ENCODE measurements at regions not wholly inside any gene's neighbourhood (a gene's known extent, or its start where the extent isn't known, plus 50 kb on each side); places are given as distances from the start of the nearest gene placed in this dataset.

DNA sequence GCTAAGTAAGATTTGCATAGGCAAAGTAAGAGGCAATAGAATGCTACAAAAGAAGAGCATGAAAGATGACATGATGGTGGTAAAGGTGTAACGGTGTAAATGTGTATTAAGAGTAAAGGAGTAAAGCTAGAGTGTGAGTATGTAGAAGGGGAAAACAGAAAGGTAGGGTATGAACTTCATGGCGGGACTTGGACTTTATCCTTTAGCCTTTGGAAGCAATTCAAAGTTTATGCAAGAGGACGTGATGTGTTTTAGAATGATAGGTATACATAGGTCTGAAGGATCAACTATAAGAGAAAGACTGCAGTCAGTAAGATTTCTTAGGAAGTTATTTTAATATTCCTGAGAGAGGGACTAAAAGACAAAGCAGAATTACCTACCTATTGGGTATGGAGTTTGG is 358.0 kb upstream of the FAT3 start:
- no peak for DNase-seq (ENCODE audit: low read depth in 2 of 2)

DNA sequence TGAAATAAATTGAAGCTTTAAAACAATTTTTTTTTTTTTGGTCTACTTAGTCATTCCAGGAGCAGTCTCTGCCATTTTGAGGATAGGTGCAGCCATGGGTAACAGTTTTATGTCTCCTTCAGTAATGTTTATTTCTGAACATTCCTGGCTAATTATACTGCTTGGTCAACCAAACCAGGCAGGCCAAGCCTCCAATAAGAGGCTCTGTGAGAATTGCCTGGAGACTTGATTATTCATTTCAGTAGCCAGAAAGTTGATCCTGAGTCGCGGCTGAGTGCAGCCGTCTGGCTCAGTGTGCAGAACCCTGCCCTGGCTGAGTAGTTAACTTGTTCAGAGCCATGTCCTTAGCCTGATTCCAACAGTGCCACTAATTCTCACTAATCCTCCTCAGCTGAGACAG is 364.0 kb upstream of the FAT3 start:
- DNase-seq (ENCODE audit: low read depth in 2 of 2), result no peak

DNA sequence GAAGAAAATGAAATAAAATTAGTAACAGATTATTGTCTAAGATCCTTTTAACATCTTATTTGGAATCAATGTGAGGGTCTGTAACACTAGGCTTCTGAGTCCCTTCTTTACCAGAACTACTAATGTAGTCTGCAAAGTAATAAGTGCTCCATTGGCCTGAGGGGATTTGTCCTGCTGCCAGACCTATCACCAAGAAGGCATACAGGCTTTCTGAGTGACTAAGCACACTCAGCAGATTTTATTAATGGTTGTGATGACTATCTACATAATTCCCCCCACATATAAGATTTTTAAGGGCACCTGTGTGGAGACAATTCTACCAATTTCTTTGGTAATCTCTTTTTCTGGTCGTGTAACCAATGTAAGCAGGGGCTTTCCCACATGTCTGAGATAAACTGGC is 365.0 kb upstream of the FAT3 start:
- no peak for DNase-seq (ENCODE audit: low read depth in 2 of 2)

GRCh38 chr11:91857179-91857578 is 367.4 kb upstream of the FAT3 start:
- no peak for DNase-seq (ENCODE audit: low read depth in 2 of 2)

DNA sequence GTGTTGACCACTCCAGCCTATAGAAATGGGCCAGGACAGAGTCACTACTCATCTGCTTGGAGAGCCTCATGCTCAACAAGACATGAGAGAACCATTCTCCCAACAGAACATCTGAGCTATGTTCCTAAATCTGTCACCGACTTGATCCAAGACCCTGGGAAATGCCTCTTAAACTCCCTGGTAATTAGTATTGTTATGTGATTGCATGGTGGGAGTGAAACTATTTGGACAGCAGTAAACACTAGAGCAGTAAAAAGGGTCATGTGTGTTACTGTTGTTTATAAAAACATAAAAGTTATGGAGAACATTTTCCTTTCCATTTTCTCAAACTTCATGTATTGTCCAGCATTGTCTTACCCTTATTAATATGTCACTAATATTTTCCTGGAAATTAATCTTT is 369.8 kb upstream of the FAT3 start:
- DNase-seq (ENCODE audit: low read depth in 2 of 2), result no peak

DNA sequence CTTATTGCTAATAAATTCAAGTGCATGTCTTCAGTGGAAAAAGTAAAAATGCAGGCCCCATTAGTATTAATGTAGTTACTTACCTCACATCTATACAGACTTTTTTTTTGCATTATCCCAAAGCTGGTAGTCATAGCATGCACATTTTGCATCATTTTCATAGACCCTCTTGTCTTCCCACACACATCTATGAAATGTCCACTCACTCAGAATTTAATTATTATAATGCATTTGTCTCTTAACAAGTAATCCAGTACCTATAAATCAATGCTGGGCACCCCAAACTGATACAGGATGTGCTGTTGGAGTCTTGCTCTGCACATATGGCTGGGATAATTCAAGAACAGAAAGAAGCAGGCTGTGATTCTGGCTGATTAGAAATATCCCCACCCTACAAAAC is 370.4 kb upstream of the FAT3 start:
- DNase-seq (ENCODE audit: low read depth in 2 of 2), result no peak

- DNase-seq (ENCODE audit: low read depth in 2 of 2), result no peak
These were observed 372.7 kb upstream of the FAT3 start for GRCh38 chr11:91851908-91852307.

GRCh38 chr11:91850533-91851275 is 373.9 kb upstream of the FAT3 start:
- no peak for DNase-seq (ENCODE audit: low read depth in 2 of 2)

DNA sequence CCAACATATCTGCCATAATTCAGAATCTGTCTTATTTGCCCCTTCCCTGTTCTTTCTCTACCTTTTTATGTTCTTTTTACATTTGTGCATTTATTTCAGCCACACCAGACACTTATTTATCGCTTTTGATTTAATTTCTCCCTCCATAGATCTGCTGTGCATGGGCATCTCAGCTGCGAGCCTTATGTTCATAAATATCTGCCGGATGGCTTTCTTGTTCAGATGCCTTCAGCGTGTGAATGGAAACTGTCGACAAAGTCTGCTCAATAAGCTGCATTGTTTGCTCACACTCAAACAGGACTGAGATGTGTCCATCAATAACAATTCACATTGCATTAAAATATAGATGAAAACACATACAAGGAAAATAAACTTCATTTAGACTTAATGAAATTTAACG is 374.6 kb upstream of the FAT3 start:
- no peak for DNase-seq (ENCODE audit: low read depth in 2 of 2)

DNA sequence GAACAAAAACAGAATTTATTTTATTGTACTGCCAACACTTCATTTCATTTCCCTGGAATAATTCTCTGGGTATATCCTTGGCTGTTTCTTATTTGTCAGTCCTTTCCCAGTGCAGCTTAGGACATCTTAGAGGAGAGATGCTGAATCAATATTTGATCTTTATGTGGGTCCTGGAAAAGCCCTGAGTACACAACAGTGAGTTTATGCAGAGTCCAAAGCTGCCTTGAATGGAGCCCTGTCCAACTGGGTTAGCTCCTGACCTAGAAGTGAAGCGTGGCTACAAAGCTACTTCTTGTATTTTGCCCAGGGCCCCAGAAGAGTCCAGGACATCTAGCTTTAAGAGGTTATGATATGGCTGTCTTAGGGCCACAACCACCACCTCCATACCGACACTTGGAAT is 378.0 kb upstream of the FAT3 start:
- no peak for DNase-seq (ENCODE audit: low read depth in 2 of 2)

GRCh38 chr11:91846002-91846401 is 378.6 kb upstream of the FAT3 start:
- DNase-seq (ENCODE audit: low read depth in 2 of 2), result no peak

DNA sequence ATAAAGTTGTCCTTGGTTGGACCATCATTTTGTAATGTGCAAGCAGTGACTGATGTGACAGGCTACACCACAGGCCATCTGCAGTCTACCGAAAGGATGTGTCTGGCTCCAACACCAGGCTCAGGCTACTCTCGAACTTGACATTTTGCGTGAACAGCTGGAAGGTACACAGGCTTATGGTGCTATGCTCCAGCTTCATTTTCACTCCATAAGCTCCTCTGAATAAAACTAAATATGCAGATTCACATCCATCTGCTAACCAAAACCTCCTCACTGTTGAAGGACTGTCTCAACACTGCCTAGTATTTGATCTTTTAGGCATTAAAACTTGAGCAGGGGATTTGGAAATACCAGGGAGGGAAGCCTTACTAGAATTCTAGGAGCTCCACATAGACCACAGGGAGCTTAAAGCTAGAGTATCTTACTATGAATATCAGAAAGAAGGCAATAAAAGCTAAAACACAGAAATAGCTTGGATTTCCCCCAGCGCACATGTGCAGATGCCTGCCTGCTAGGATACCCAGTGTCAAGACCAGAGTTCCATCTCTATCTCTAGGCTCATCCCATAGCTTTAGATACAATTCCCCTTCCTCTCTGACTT is 383.9 kb upstream of the FAT3 start:
- DNase-seq (ENCODE audit: low read depth in 2 of 2), result no peak

- DNase-seq (ENCODE audit: low read depth in 2 of 2), result no peak
These were observed 386.9 kb upstream of the FAT3 start for GRCh38 chr11:91837411-91838330.

DNA sequence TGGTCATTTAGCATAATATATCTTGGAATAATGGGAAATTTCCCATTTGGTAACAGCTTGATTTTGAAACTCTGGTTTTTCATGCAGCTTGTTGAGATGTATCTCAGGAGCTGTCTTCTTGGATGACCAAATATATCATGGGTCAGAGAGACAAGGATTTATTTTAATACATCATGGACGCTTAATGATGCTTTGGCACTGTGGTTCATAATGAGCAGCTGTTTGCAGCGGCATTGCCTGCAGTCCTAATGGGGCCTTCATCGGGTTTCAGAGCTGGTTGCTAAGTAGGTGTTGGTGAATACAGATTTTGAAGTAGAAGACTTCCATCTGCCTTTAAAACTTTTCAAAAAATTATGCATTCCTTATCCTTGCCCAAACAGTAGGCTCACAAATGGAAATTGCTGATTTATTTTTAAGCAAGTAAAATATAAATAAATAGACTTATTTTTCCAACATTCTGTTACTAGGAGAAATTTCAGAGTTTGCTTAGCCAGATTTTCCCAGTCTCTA is 389.5 kb upstream of the FAT3 start:
- no peak for DNase-seq (ENCODE audit: low read depth in 2 of 2)

- DNase-seq (ENCODE audit: low read depth in 2 of 2), result no peak
These were observed 395.7 kb upstream of the FAT3 start for GRCh38 chr11:91828901-91829300.

GRCh38 chr11:91825777-91826176 is 398.8 kb upstream of the FAT3 start:
- DNase-seq (ENCODE audit: low read depth in 2 of 2), result no peak

GRCh38 chr11:91823252-91823830 is 401.3 kb upstream of the FAT3 start:
- no peak for DNase-seq (ENCODE audit: low read depth in 2 of 2)

- DNase-seq (ENCODE audit: low read depth in 2 of 2), result no peak
These were observed 401.8 kb upstream of the FAT3 start for GRCh38 chr11:91822805-91823204.

DNA sequence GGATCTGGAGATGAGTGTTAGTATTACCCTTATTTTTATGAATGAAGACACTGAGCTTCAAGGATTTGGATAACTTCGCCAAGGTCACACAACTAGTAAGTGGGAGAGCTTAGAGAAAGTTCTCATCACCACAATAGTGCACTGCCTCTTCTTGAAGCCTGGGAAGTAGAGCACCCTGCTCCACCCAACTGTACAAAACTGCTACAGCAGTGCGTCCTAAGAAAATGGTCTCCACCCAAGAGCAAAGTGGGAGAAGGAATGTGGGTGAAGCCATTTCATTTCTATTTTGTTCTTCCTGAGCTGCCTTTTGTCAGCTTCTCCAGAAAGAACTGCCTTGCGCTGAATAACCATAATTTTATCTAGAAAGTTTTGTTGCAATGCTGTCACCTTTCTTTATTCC is 403.9 kb upstream of the FAT3 start:
- DNase-seq (ENCODE audit: low read depth in 2 of 2), result no peak

GRCh38 chr11:91819777-91820176 is 404.8 kb upstream of the FAT3 start:
- no peak for DNase-seq (ENCODE audit: low read depth in 2 of 2)

DNA sequence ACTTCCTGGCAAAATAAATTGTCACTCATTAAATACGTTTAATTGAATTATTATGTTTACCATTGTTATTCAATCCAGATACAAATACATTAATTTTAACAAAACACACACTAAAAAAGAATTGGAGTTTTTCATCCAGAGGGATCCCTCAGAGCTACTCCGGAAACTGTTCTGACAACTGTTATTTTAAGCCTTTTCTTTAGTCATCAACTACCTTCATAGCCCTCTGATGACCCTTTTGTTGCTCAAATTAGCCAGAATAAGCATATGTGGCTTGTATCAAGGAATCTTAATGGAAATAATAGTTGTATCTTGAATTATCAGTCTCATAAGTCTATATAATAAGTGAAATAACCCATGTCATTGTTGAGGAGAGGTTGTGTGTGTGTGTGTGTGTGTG is 405.4 kb upstream of the FAT3 start:
- DNase-seq (ENCODE audit: low read depth in 2 of 2), result no peak

DNA sequence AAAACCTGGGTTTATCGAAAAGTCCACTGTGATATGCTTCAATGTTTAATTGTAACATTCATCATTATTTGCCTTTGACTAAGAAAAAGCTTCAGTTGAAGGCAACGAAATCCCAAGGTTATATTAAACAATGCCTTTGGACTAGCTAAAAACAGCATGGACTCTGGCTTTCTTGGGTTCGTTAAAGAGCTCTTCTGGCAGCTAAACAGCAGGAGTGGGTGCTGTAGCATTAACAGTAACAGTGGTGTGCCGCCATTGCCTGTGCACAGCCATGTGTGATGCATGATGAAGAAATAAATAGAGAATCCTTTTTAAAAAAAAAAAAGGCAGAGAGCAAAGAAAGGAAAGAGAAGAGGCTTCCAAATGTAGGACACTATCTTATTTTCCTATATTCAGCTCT is 406.6 kb upstream of the FAT3 start:
- DNase-seq (ENCODE audit: low read depth in 2 of 2), result no peak

All from stimulated activated CD4-positive, alpha-beta T cell treated with anti-CD3 and anti-CD28 coated beads, Interleukin-1b, Interleukin-23, amount 100 ng/mL, for 4 hours (primary cell).